Stimulated activated CD8-positive, alpha-beta memory T cell treated with anti-CD3 and anti-CD28 coated beads, Interleukin-7, amount 100 ng/mL, for 1 hour (primary cell): ENCODE measurements at regions not wholly inside any gene's neighbourhood (a gene's known extent, or its start where the extent isn't known, plus 50 kb on each side); places are given as distances from the start of the nearest gene placed in this dataset.

Experiments used
- DNase-seq, 2 donors: peaks; one replicate each; pipeline ENCODE4 v3.0.0-alpha.2; 2020; ENCODE audit warnings: low read depth in 2 of 2

GRCh38 chr2:126748188-126748760 lies 92.3 kb downstream of the GYPC start:
- no peak for DNase-seq

DNA sequence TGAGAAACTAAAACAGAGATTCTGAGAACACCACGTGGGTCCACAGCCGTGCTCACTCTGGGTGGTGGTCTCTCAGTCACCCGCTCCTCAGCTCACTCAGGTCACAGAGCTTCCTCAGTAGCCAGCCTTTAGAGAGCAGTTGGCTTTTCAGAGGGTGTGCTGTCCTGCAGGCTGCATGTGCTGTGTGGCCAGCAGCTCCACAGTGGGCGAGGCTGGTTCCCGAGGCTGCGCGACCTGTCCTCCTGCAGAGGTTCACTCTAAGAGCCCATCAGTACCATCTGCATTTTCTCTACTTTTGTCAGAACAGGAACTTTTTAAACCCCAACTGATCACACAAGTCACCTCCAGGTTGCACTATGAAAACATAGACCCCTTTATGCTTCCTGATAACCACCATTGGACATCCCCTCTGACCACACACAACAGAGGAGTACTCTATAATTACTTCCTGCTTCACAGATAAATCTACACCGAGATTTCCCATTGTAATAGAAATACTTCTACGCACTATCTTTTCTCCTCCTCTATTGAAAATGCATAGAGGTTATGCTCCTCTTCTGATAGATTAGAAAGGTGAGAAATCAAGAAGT lies 93.1 kb downstream of the GYPC start:
- DNase-seq, result no peak

DNA sequence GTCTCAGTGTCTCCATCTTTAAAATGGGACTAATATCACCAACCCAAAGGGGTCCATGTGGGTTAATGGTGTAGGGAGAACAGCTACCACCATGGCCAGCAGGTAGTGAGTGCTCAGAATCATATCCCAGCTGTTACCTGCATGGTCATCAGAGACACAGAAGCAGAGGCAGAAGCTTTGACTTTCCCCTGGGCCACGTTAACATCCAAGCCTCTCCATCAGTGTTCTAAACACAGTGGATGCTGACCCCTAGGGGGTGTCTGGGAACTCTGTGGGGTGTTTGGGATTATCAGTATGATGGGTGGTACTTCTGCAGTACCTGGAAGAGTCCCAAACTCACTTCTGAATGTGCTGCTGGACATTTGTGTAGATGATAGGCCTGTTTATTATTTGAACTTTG lies 93.6 kb downstream of the GYPC start:
- DNase-seq, result no peak

- DNase-seq, result no peak
Measured at GRCh38 chr2:126750506-126750905, 94.5 kb downstream of the GYPC start.

GRCh38 chr2:126751477-126751876 lies 95.5 kb downstream of the GYPC start:
- DNase-seq, result no peak

- no peak for DNase-seq
Measured at GRCh38 chr2:126752876-126753275, 96.9 kb downstream of the GYPC start.

GRCh38 chr2:126753501-126754212 lies 97.7 kb downstream of the GYPC start:
- no peak for DNase-seq

GRCh38 chr2:126754240-126755004 lies 98.5 kb downstream of the GYPC start:
- no peak for DNase-seq

- DNase-seq, result no peak
Measured at GRCh38 chr2:126756125-126756524, 100.2 kb downstream of the GYPC start.

DNA sequence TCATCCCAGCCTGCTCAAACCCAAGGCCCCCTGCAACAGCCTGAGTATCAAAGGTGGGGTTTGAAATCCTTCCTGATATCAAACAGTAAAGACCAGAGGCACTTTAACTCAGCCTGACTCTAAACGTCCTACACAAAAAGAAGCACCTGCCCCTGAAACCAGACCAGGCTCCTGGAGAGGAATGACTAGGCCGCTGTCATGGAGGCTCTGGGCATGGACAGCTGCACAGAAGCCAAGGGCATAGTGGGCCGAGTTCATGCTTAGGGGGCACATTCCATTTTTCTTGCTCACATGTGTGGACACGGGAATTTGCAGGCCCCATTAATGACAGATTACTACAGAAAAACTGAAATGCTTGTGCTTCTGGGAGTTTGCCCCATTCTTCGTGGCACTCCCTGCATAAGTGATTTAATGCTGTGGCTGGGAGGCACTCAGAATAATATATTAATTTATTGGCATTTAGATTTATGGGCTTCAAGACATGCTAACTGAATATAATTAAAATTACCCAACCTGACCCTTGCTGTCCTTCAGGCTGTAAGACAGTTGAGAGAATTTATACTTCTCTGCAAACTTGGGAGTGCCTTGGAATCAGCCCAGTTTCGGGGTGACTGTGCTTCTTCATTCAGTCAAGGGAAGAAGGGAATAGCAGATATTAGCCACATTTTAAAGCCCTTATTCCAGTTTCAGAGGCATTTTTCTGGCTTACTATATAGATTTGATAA lies 105.5 kb downstream of the GYPC start:
- DNase-seq, result no peak

GRCh38 chr2:126761981-126762878 lies 106.3 kb downstream of the GYPC start:
- DNase-seq, result no peak

DNA sequence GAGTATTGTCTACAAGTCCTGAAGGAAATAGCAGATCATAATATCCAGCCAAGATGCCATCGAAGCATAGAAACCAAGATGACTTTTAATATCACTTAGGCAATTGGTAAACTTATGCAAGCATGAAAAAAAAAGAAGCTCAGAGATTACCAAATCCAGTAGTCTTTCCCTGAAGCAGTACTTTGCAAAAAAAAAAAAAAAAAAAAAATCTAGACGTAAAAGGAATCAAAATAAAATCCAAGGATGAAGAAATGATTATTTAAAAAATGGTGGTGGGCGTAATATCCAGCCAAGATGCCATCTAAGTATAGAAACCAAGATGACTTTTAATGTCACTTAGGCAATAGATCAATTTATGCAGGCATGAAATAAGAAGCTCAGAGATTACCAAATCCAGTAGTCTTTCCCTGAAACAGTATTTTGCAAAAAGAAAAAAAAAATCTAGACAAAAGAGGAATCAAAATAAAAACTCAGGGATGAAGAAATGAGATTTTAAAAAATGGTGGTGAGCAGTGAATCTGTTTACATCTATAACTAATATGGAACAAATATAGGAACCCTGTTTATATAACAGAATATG lies 108.8 kb downstream of the GYPC start:
- no peak for DNase-seq

DNA sequence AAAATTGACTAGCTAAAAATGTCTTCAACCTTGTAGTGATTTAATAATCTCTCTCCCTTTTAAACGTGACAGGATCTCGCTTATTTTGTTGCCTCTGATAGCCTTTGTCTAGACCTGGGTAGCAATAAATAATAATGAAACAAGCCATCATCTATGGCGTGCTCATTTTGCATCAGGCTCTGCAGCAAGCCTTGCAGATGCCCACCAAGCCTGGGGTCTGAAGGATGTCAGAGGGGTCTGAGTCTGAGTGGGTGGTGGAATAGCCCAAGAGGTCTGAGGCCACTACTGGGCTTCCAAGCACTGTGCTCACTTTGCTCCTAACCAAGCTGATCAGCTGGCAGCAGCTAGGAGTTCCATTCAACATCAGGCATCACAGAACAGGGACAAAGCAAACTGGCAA lies 109.4 kb downstream of the GYPC start:
- no peak for DNase-seq

DNA sequence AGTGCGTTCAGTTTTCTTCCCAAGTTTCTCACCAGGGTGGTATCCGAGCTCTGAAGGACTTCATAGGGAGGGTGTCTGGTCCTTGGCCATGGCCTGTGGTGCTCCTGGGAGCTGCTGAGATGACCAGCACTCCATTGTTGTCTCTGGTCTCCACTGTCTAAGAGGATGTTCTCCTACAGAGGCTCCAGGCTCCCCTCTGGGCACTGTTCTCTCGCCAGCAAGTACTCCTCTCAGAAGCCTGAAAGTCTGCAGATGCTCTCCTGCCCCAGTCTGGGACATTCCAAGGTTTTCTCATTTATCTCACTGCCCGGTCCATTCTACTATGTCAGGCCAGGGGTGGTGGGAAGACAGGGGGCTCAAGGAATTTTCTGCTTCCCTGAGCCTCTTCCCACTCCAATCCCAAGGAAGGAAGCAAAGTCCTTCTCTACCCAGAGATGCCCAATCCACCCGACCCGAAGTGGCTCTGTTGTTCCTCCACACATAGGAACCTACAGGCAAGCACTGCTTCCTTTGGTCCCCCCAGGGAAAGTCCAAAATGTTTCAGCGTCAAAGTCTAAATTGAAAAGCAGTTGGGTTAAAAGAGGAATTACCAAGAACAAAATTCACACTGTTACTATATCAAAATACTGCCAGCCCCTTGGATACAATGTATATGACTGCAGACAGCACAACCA lies 110.5 kb downstream of the GYPC start:
- no peak for DNase-seq

DNA sequence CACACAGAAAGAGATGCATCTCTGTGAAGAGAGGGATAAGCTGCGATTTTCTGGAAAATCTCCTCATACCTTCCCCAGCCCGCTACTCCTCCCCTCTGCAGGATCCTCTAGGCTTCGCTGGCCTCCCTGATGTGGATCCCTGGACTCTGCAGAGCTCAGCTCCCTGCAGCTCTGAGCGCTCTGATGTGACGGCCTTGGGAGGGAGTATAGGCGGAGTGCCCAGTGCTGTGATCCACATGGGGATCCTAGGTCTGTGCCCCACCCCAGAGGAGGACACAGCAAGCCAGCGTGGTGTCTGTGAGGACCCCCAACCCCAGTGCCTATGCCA lies 111.0 kb downstream of the GYPC start:
- no peak for DNase-seq

GRCh38 chr2:126769118-126769517 lies 113.2 kb downstream of the GYPC start:
- no peak for DNase-seq

GRCh38 chr2:126770466-126770865 lies 114.5 kb downstream of the GYPC start:
- DNase-seq, result no peak

GRCh38 chr2:126771094-126771493 lies 115.1 kb downstream of the GYPC start:
- no peak for DNase-seq

DNA sequence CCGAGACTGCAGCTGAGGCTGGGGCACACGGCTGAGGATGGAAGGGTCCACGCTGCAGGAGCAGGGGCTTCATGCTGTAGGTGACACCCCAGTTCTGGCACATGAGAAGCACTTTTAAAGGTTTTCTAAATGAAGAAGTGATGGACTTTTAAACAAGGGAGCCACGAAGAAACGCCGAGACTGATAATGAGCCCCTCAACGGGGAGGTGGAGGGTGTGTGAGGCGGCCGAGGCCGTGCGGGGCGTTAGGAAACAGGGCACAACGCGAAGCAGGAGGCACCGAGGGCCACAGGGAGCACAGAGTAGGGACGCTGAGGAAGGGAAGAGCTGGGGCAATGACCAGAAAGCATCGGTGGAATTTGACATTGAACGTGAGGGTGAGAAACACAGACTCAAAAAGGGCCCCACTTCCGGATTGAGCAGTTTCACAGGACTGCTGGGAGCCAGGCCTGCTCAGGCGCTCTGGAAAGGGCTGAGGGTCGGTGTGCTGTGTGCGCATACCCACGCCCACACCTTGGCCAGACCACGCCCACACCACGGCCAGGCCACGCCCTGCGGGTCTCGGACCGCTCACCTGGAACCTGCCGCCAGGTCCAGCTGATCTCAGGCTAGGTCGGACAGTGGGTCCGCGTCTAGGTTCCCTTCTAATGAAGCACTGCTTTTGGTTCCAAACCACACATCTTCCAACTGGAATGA lies 115.7 kb downstream of the GYPC start:
- no peak for DNase-seq

- DNase-seq, result no peak
Measured at GRCh38 chr2:126774290-126774689, 118.3 kb downstream of the GYPC start.
